CD4-positive, alpha-beta T cell (primary cell): ENCODE measurements at regions not wholly inside any gene's neighbourhood (a gene's known extent, or its start where the extent isn't known, plus 50 kb on each side); places are given as distances from the start of the nearest gene placed in this dataset.

ENCODE experiments used
- ATAC-seq: fragments of 200-7000 bp; cut with Tn5 transposase; one replicate; pipeline ENCODE4 v1.10.0; 2022; ENCODE audit warnings: mild to moderate bottlenecking; ENCODE audit not compliant: poor library complexity
- CTCF ChIA-PET: fragments of 350-600 bp; sonication (Branson Sonifier 250); formaldehyde crosslinking; loops from one replicate; lab custom pipeline; 2021; ENCODE audit warnings: antibody characterized with exemption, inconsistent platforms; lab: Charles Lee
- POLR2A ChIA-PET: fragments of 350-600 bp; sonication (Branson Sonifier 250); formaldehyde crosslinking; loops from one replicate; lab custom pipeline; 2021; ENCODE audit warnings: antibody characterized with exemption, inconsistent platforms; lab: Charles Lee
- DNase-seq, 14 experiments: peaks; one replicate each; pipeline ENCODE4 v3.0.0-alpha.2; 2013 to 2020; ENCODE audit warnings: mixed read lengths in 2 of 14
- H3K27ac ChIP-seq, 2 donors: one replicate each; pipeline versions ENCODE4 v1.5.1 to v1.7.0; 2013; ENCODE audit warnings: low read length in 2 of 2, low read depth in 1 of 2, mild to moderate bottlenecking in 1 of 2
- H3K27me3 ChIP-seq, 2 experiments: 1 replicate in 1 of 2; 2 replicates in 1 of 2; pipeline versions ENCODE4 v1.6.1 to v1.7.0; 2013; ENCODE audit warnings: low read length in 2 of 2, control low read depth in 1 of 2, mild to moderate bottlenecking in 1 of 2, moderate library complexity in 1 of 2; ENCODE audit not compliant: insufficient read depth in 2 of 2, control insufficient read depth in 1 of 2
- H3K36me3 ChIP-seq: one replicate; pipeline ENCODE4 v1.6.1; 2013; ENCODE audit warnings: low read length, control low read depth; ENCODE audit not compliant: insufficient read depth
- H3K4me1 ChIP-seq: one replicate; pipeline ENCODE4 v1.6.1; 2013; ENCODE audit warnings: low read length, control low read depth; ENCODE audit not compliant: insufficient read depth
- H3K4me3 ChIP-seq: one replicate; pipeline ENCODE4 v1.5.1; 2013; ENCODE audit warnings: mild to moderate bottlenecking, low read length, moderate library complexity
- H3K9me3 ChIP-seq, 2 experiments: 1 replicate in 1 of 2; 2 replicates in 1 of 2; pipeline versions ENCODE4 v1.6.1 to v1.7.0; 2013; ENCODE audit warnings: low read length in 2 of 2, mild to moderate bottlenecking in 2 of 2, control low read depth in 1 of 2, moderate library complexity in 1 of 2; ENCODE audit not compliant: control insufficient read depth in 1 of 2, insufficient read depth in 1 of 2
- H3K27ac Mint-ChIP-seq: one replicate; pipeline ENCODE4 v1.8.0; 2020; ENCODE audit warnings: mixed read lengths
- H3K27me3 Mint-ChIP-seq: one replicate; pipeline ENCODE4 v1.8.0; 2021; ENCODE audit warnings: mixed read lengths
- H3K36me3 Mint-ChIP-seq: one replicate; pipeline ENCODE4 v1.8.0; 2021; ENCODE audit warnings: low read depth, mixed read lengths
- H3K4me1 Mint-ChIP-seq: one replicate; pipeline ENCODE4 v1.8.0; 2021; ENCODE audit warnings: low read depth, mixed read lengths
- H3K4me3 Mint-ChIP-seq: one replicate; pipeline ENCODE4 v1.8.0; 2020; ENCODE audit warnings: mild to moderate bottlenecking, mixed read lengths
- H3K9me3 Mint-ChIP-seq: one replicate; pipeline ENCODE4 v1.8.0; 2020; ENCODE audit warnings: mixed read lengths
- intact Hi-C, 2 experiments: fragments of 100-400 bp; cut with DNase I in 1 of 2; cut with micrococcal nuclease in 1 of 2; formaldehyde crosslinking; loops; one replicate each; pipeline versions ENCODE4 v1.15.1 to v1.9.0; 2023 to 2025; cut with DNase I, micrococcal nuclease
- TF ChIP-seq, protein P1 (sequence below): fragments of 200-600 bp; IDR thresholded peaks from one replicate; pipeline ENCODE4 v1.8.0; 2022; ENCODE audit warnings: antibody characterized with exemption, mild to moderate bottlenecking

GRCh38 chr9:105842023-105842644, 147.8 kb downstream of the TMEM38B start:
- Histone ChIP-seq H3K36me3 (no peaks in the 10 kb centered on the region), H3K4me3 (no peak overlapping the region), H3K4me1 (no peaks in the 10 kb centered on the region), H3K27ac (no peak overlapping the region), H3K27me3 (no peaks in the 10 kb centered on the region), H3K9me3 (no peaks in the 10 kb centered on the region)
- no peak overlapping the region for H3K4me3 Mint-ChIP-seq
- H3K4me1 Mint-ChIP-seq, result no peaks in the 10 kb centered on the region
- no peaks in the 10 kb centered on the region for H3K36me3 Mint-ChIP-seq
- H3K27me3 Mint-ChIP-seq, result no peaks in the 10 kb centered on the region
- TF ChIP-seq, protein P1, sequence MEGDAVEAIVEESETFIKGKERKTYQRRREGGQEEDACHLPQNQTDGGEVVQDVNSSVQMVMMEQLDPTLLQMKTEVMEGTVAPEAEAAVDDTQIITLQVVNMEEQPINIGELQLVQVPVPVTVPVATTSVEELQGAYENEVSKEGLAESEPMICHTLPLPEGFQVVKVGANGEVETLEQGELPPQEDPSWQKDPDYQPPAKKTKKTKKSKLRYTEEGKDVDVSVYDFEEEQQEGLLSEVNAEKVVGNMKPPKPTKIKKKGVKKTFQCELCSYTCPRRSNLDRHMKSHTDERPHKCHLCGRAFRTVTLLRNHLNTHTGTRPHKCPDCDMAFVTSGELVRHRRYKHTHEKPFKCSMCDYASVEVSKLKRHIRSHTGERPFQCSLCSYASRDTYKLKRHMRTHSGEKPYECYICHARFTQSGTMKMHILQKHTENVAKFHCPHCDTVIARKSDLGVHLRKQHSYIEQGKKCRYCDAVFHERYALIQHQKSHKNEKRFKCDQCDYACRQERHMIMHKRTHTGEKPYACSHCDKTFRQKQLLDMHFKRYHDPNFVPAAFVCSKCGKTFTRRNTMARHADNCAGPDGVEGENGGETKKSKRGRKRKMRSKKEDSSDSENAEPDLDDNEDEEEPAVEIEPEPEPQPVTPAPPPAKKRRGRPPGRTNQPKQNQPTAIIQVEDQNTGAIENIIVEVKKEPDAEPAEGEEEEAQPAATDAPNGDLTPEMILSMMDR, result peak; percentile 74
- ATAC-seq, result no peak
- POLR2A ChIA-PET, result no interaction called here
- H3K27ac Mint-ChIP-seq, result no peak overlapping the region
- intact Hi-C loops, result loop anchor here (1.0 to 5.0 kb wide), 3 partner anchors 39 to 1331 kb away; no protein-coding TSS in a partner anchor
- CTCF ChIA-PET, result interaction anchor here (1.0 to 1.5 kb wide), 2 partner anchors 15 to 40 kb away, joined by 3 to 5 read pairs; no protein-coding TSS in a partner anchor
- no peaks in the 10 kb centered on the region for H3K9me3 Mint-ChIP-seq
- peak in 4 of 14 experiments; percentile 13 to 31 (median 25) for DNase-seq

- no peak for ATAC-seq
- Histone ChIP-seq H3K27ac (no peak overlapping the region), H3K9me3 (peaks cover 0 to 5% of the 10 kb centered on the region in 2 experiments), H3K27me3 (no peaks in the 10 kb centered on the region), H3K36me3 (no peaks in the 10 kb centered on the region), H3K4me3 (no peak overlapping the region), H3K4me1 (no peaks in the 10 kb centered on the region)
- ChIA-PET POLR2A (no interaction called here), CTCF (no interaction called here)
- Mint-ChIP-seq H3K27ac (no peak overlapping the region), H3K9me3 (peaks cover 1% of the 10 kb centered on the region), H3K36me3 (no peaks in the 10 kb centered on the region), H3K4me1 (no peaks in the 10 kb centered on the region), H3K27me3 (no peaks in the 10 kb centered on the region), H3K4me3 (no peak overlapping the region)
- TF ChIP-seq, protein P1, result no peak
- DNase-seq, result no peak
- intact Hi-C loops, result no loop called here
Observed at GRCh38 chr9:105846825-105847224, 152.5 kb downstream of the TMEM38B start.

DNA sequence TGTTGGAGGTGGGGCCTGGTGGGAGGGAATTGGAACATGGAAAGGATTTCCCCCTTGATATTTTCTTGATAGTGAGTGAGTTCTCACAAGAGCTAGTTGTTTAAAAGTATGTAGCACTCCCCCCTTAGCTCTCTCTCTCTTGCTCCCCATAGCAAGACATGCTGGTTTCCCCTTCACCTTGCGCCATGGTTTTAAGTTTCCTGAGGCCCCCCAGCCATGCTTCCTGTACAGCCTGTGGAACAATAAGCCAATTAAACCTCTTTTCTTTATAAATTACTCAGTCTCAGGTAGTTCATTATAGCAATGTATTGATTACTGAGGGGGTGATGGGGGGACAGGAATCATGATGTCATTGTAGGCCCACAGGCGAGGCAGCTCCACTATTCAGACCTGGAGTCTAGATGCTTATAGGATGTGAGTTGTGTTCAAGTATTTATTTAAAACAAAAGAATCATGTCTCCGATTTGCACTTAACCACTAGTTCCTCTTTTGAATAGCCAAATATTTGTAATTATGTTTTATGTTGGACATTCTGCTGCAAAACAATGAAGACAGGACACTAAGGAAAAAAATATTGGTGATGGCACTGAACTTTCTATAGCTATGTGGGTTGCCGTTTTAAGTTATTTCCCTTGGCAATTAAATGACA, 156.6 kb downstream of the TMEM38B start:
- ChIA-PET CTCF (no interaction called here), POLR2A (no interaction called here)
- H3K9me3 ChIP-seq, result peaks cover 0 to 5% of the 10 kb centered on the region in 2 experiments
- no peaks in the 10 kb centered on the region for H3K4me1 ChIP-seq
- no peaks in the 10 kb centered on the region for H3K27me3 ChIP-seq
- Mint-ChIP-seq H3K27ac (no peak overlapping the region), H3K4me3 (no peak overlapping the region), H3K9me3 (peaks cover 1% of the 10 kb centered on the region), H3K27me3 (no peaks in the 10 kb centered on the region), H3K4me1 (no peaks in the 10 kb centered on the region), H3K36me3 (no peaks in the 10 kb centered on the region)
- no peak for DNase-seq
- TF ChIP-seq, protein P1, result no peak
- ATAC-seq, result no peak
- H3K27ac ChIP-seq, result no peak overlapping the region
- H3K36me3 ChIP-seq, result no peaks in the 10 kb centered on the region
- intact Hi-C loops, result no loop called here
- H3K4me3 ChIP-seq, result no peak overlapping the region
